Mesothelial cell of epicardium (in vitro differentiated cells): ENCODE measurements at regions not wholly inside any gene's neighbourhood (a gene's known extent, or its start where the extent isn't known, plus 50 kb on each side); places are given as distances from the start of the nearest gene placed in this dataset.
A peak's percentile ranks its signal among the peaks of the same experiment; 100 is the strongest.

Source experiments
- DNase-seq, 2 experiments: peaks; one replicate each; pipeline ENCODE4 v3.0.0; 2021; ENCODE audit warnings: low spot score in 2 of 2; ENCODE audit not compliant: unreplicated experiment in 2 of 2
- H3K27ac Mint-ChIP-seq: 2 replicates; pipeline ENCODE4 v1.8.0; 2021; ENCODE audit warnings: mixed read lengths
- H3K27me3 Mint-ChIP-seq: 2 replicates; pipeline ENCODE4 v1.8.0; 2021; ENCODE audit warnings: low read depth, mixed read lengths
- H3K36me3 Mint-ChIP-seq: 2 replicates; pipeline ENCODE4 v1.8.0; 2021; ENCODE audit warnings: mixed read lengths
- H3K4me1 Mint-ChIP-seq: 2 replicates; pipeline ENCODE4 v1.8.0; 2021; ENCODE audit warnings: mixed read lengths
- H3K4me3 Mint-ChIP-seq: 2 replicates; pipeline ENCODE4 v1.8.0; 2021; ENCODE audit warnings: mild to moderate bottlenecking, moderate library complexity, mixed read lengths
- H3K9me3 Mint-ChIP-seq: 2 replicates; pipeline ENCODE4 v1.8.0; 2021; ENCODE audit warnings: mixed read lengths
- CTCF ChIP-seq: fragments of 200-600 bp; sonication (generic); IDR thresholded peaks from one replicate; pipeline ENCODE4 v1.5.0; 2021; ENCODE audit warnings: antibody characterized with exemption; ENCODE audit not compliant: unreplicated experiment

- no peak overlapping the region for H3K4me3 Mint-ChIP-seq
- TF ChIP-seq CTCF: no peak
- peaks cover 30% of the 10 kb centered on the region for H3K4me1 Mint-ChIP-seq
- H3K9me3 Mint-ChIP-seq: peaks cover 10% of the 10 kb centered on the region
- no peak for DNase-seq
- H3K27ac Mint-ChIP-seq: peak overlapping the region; percentile 66
- no peaks in the 10 kb centered on the region for H3K27me3 Mint-ChIP-seq
- H3K36me3 Mint-ChIP-seq: peaks cover 4% of the 10 kb centered on the region
Measured at GRCh38 chr2:150012986-150013385, 425.4 kb upstream of the MMADHC start.

GRCh38 chr2:150011161-150011730, 423.7 kb upstream of the MMADHC start:
- no peak for DNase-seq
- H3K27me3 Mint-ChIP-seq: no peaks in the 10 kb centered on the region
- TF ChIP-seq CTCF: no peak
- peaks cover 10% of the 10 kb centered on the region for H3K9me3 Mint-ChIP-seq
- H3K36me3 Mint-ChIP-seq: peaks cover 4% of the 10 kb centered on the region
- peak overlapping the region; percentile 11 for H3K27ac Mint-ChIP-seq
- peaks cover 30% of the 10 kb centered on the region for H3K4me1 Mint-ChIP-seq
- H3K4me3 Mint-ChIP-seq: no peak overlapping the region

- H3K36me3 Mint-ChIP-seq: no peaks in the 10 kb centered on the region
- H3K4me1 Mint-ChIP-seq: peaks cover 30% of the 10 kb centered on the region
- H3K27ac Mint-ChIP-seq: no peak overlapping the region
- no peak for DNase-seq
- no peak overlapping the region for H3K4me3 Mint-ChIP-seq
- H3K27me3 Mint-ChIP-seq: no peaks in the 10 kb centered on the region
- no peaks in the 10 kb centered on the region for H3K9me3 Mint-ChIP-seq
- TF ChIP-seq CTCF: no peak
Measured at GRCh38 chr2:150008901-150009300, 421.3 kb upstream of the MMADHC start.

- no peak overlapping the region for H3K4me3 Mint-ChIP-seq
- TF ChIP-seq CTCF: no peak
- H3K27me3 Mint-ChIP-seq: no peaks in the 10 kb centered on the region
Measured at GRCh38 chr2:150007815-150008430, 420.3 kb upstream of the MMADHC start.

GRCh38 chr2:150006591-150006990, 419.0 kb upstream of the MMADHC start:
- no peaks in the 10 kb centered on the region for H3K36me3 Mint-ChIP-seq
- peaks cover 21% of the 10 kb centered on the region for H3K4me1 Mint-ChIP-seq
- no peaks in the 10 kb centered on the region for H3K9me3 Mint-ChIP-seq
- no peak overlapping the region for H3K4me3 Mint-ChIP-seq
- no peak overlapping the region for H3K27ac Mint-ChIP-seq
- no peaks in the 10 kb centered on the region for H3K27me3 Mint-ChIP-seq
- no peak for DNase-seq
- no peak for TF ChIP-seq CTCF

More at GRCh38 chr2:150007815-150008430, 420.3 kb upstream of the MMADHC start:
- no peaks in the 10 kb centered on the region for H3K9me3 Mint-ChIP-seq
- H3K36me3 Mint-ChIP-seq: no peaks in the 10 kb centered on the region
- peaks cover 22% of the 10 kb centered on the region for H3K4me1 Mint-ChIP-seq
- DNase-seq: no peak
- no peak overlapping the region for H3K27ac Mint-ChIP-seq
